Embryonic facial prominence (tissue), 1 donor: ENCODE measurements at regions not wholly inside any gene's neighbourhood (a gene's known extent, or its start where the extent isn't known, plus 50 kb on each side); places are given as distances from the start of the nearest gene placed in this dataset.

Experiments
- DNase-seq: peaks from one replicate; pipeline ENCODE4 v3.0.0-alpha.2; 2016; ENCODE audit errors: extremely low spot score

DNA sequence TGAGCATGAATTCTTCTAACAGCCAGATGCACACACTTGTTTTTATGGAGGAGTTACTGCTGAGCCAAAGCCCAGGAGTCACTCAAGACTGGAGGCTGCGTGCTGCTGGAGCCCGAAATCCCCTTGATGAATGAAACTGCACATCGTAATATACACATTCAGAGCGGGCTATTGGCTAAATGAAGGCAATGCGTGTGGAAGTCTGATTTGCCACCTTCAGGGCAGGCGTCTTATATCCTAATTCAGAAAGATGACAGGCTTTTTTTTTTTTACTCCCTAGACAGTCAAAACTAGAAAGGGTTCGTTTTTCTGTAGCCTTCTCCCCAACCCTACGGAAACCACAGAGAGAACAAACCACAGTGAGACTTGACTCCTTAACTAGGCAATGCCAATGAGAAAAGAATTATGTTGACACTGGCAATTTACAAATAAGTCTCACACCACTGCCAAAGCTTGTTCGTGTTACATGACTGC, 227.2 kb upstream of the KLF14 start:
- DNase-seq: no peak

DNA sequence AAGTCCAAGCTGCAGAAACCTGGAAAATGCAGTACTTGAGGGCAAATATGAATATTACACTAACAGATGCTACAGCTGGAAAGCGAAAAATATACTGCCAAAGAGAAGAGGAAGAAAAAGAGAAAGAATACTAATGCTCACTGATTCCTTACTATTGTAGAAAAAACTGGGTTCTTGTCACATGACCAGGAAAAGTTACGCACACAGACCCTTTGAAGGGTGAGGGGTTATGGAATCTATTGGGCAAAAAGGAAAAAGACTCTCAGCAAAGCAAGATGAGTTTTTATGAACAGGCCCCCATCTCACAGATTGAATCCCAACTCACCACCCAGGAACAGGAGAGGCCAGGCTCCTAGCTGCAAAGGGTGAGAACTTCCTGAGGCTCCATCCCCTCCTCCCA, 228.1 kb upstream of the KLF14 start:
- no peak for DNase-seq

DNA sequence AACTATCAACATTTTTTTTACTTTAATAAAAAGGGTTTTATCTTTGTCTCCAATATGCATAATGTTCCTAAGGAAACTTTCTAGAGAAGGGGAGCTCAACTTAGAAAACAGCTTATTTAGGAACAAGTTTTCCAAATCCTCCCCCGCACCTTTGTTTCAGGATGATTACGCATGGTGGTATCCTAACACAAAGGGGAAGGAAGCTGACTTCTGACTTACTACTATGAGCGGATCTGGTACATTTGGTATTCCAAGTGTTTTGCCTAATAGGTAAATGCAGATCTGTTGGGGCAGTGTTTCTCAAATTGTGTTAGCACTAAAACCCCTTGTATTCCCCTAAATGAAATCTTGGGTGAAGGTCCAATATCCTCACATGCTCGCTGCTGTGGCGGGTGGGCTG, 229.3 kb upstream of the KLF14 start:
- no peak for DNase-seq

DNA sequence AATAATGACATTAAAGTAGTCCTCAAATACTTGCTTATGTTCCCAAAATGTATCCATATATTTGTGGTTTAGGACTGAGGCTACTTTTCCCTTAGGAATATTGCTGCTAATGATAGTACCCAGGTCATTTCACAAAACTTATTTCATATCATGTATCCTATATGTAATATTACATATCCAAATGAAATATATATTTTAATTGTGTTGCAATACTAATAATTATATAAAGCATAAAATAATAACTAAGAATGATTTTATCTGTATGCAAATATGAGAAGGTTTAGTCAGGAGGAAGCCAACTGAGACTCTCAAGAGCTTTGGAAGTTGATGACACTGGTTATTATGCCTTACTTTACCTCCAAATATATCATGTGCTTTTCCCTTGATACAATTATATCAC, 231.5 kb upstream of the KLF14 start:
- no peak for DNase-seq

DNA sequence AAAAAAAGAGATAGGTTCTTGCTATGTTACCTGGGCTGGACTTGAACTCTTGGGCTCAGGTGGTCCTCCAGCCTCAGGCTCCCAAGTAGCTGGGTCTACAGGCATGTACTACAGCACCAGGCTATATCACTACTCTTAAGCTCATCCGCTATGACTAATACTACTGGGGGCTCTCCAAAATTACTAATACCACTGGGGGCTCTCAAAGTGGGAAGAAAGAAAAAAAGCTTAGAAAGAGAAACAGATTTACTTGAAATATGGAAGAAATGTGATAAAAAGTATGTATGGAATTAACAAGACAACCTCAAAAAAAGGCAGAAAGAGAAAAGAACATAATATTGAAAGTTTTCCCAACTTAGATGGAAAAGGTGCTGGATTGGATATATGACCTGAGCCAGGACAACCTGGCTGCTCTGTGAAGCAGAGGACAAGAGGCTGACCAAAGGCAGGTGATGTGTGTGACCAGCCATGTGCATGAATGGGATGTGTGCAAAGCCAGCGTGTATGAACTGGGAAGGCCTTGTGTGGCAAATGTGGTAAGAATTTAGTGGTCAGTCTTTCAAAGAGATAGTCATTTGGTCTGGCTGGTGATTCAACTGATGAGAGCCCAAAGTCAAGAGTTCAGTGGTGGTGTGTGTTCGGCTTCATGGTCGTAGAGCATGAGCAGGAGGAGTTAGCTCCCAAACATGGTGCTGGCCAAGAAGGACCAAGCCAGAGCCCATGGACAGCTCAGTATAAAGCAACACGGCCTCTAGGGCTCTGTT, 232.4 kb upstream of the KLF14 start:
- no peak for DNase-seq

DNA sequence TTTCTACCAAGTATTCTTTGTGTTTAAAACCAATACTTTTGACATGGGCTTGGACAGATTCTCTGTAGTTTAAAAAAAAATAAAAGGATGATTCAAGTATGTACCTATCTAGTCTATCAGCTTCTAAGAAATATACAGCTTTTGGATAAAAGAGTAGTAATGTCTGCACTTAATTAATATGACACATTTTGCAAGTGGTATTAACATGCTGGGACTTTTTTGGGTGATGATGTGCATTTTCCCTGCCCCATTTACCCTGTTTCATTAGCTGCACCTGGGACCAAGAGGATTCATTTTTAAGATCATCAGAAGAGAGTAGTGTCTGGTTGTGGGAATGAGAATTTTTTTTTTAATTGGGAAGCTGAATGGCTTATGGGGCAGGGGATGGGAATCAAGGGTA, 236.2 kb upstream of the KLF14 start:
- no peak for DNase-seq

DNA sequence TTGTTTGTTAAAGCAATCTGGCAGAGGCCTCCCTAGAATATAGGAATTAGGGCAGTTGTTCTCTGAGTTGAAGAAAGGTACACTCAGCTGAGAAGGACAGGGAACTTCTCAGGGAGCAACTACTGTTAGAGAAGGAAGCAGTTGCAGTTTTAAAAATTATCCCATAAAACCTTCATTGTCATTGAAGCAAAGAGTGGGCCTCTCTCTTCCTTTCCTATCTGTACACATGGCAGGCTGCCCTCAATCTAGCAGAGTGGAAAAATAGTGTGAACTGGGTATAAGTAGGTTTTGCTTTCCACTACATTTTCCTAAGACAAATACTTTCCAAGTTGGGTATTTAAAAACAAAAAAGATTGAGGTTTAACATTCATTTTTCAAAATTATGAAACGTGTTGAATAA, 236.7 kb upstream of the KLF14 start:
- no peak for DNase-seq

DNA sequence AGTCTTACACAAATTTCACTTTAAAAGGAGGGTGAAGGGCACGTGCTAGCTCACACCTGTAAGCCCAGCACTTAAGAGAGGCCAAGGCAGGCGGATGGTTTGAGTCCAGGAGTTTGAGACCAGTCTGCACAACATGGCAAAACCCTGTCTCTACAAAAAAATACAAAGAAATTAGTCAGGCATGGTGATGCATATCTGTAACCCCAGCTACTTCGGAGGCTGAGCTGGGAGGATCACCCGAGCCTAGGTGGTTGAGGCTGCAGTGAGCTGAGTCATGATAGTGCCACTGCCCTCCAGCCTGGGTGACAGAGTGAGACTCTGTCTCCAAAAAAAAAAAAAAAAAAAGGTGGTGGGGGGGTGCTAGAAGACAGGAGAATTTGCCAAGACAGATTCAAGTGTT, 237.3 kb upstream of the KLF14 start:
- no peak for DNase-seq

DNA sequence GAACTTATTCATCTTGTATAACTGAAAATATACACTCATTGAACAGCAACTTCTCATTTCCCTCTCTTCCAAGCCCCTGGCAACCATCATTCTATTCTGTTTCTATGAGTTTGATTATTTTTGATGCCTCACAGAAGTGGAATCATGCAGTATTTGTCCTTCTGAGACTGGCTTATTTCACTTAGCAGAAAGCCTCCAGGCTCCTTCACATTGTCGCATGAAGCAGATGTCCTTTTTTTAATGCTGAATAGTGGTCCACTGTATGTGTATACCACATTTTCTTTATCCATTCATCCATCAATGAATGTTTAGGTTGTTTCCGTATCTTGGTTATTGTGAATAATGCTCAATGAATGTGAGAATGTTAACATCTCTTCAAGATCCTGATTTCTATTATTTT, 238.2 kb upstream of the KLF14 start:
- no peak for DNase-seq

DNA sequence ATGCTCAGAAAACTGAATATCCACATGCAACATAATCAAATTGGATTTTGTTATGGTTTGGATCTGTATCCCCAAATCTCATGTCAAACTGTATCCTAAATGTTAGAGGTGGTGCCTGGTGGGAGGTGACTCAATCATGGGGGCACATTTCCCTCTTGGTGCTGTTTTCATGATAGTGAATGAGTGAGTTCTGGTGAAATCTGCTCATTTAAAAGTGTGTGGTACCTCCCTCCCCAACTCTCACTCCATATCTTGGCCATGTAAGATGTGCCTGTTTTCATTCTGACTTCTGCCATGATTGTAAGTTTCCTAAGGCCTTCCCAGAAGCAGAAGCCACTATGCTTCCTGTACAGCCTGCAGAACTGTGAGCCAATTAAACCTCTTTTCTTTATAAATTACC, 239.6 kb upstream of the KLF14 start:
- DNase-seq: no peak

DNA sequence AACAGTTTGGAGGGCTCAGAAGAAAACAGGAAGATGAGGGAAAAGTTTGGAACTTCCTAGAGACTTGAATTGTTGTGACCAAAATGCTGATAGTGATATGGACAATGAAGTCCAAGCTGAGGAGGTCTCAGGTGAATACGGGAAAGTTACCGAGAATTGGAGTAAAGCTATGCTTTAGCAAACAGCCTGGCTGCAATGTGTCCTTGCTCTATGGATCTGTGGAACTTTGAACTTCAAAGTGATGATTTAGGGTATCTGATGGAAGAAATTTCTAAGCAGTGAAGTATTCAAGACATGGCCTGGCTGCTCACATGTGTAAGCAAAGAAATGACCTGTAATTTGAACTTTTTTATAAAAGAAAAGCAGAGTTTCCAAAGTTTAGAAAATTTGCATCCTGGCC, 240.2 kb upstream of the KLF14 start:
- no peak for DNase-seq

DNA sequence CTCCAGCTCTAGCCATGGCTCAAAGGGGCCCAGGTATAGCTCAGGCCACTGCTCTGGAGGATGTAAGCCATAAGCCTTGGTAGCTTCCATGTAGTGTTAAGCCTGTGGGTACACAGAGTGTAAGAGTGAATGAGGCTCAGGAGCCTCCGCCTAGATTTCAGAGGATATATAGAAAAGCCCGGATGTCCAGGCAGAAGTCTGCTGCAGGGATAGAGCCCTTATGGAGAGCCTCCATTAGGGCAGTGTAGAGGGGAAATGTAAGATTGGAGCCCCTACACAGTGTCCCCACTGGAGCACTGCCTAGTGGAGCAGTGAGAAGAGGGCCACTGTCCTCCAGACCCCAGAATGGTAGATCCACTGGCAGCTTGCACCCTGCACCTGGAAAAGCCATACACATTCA, 240.8 kb upstream of the KLF14 start:
- no peak for DNase-seq

DNA sequence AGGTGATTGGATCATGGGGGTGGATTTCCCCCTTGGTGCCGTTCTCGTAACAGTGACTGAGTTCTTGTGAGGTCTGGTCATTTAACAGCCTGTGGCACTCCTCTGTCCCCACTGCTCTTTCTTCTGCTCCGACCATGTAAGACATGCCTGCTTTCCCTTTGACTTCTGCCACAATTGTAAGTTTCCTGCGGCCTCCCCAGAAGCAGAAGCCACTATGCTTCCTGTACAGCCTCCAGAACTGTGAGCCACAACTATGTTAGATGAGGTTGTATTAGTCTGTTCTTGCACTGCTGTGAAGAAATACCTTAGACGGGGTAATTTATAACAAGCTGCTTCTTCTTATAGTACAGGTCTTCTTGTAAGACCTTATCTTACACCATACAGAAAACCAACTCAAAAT, 241.7 kb upstream of the KLF14 start:
- no peak for DNase-seq

DNA sequence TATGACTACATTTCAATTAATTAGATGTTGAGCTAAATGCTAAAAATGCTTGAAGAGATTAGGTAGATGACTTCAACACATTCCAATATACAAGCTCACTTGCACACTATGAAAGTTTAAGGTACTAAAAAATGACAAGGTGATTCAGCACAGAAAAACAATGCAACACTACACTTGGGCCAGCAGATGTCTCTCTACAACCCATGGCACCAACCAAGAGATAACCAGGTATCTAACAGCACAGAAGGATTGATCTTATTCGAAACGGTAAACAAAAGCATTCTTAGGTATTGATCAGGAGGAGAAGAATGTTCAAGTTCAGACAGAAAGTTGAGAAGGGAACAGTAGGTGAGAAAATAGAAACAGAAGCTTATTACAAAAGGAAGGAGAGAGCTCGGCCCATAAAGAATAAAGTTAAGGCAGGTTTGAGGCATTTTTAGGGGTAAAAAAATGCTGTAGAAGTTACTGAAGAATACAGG, 248.2 kb upstream of the KLF14 start:
- DNase-seq: no peak

DNA sequence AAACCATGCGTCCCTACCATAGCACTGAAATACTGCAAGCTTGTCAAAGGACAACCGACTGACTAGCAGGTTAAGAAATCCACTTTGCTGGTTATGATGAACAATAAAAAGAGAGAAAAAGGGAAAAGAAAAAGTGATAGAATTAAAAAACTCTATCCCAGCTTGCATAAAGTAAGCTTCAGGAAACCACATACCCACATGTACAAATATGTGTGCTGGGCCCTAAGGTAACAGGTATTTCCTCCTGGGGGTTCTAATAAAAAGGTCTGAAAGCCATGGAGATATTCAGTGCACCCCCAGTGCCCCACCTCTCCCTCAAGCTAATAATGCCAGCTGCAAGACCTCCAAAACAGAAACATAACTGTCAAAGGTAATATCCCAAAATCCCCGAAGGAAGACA, 248.6 kb upstream of the KLF14 start:
- DNase-seq: no peak

DNA sequence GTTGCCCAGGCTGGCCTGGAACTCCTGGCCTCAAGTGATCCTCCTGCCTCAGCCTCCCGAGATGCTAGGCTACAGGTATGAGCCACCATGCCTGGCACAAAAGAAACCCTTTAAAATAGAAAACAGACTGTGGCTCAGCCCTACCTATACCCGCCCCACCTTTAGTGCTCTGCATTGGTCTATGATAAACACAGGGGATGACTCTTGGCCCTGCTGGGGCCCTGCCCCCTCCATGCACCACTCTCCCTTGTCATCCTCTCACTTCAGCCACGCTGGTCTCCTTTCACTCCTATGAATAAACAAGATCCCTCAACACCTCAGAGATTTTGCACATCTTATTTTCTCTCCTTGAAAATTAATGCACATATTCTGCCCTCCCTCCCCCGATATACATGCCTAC, 251.4 kb upstream of the KLF14 start:
- DNase-seq: no peak

DNA sequence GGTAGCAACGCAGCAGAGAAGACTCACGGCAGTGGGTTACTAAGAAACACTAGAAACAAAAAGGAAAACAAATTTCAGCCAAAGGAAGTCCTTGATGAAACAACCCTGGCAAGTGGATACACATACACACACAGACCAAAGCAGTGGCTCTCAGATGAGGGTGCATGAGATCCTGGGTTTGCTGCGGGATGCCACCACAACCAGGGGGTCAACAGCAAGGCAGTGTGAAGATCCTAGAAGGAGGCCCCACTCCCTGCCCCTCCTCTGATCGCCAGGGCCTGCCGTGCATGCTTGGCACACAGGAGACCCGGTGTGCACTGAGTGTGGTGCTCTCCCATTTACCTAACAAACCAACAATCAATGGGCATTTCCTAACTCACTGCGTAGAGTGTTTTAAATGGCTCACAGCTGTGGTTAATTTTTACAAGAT, 252.3 kb upstream of the KLF14 start:
- DNase-seq: no peak

DNA sequence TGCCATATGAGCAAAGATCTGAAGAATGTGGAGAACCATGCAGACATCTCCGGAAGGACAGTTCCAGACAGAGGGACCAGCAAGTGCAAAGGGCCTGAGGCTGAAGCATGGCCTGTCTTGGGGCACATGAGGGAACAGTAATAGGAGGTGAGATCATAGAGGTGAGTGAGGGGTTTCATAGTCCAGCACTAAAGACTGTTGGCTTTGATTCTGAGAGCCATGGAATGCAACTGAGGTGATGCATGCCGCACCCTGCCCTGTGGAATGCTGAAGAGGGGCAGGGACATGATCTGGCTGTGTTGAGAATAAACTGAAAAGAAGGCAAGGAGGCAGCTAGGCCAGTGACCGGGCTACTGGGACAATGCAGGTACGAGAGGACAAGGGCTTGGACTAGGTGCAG, 253.1 kb upstream of the KLF14 start:
- no peak for DNase-seq

DNA sequence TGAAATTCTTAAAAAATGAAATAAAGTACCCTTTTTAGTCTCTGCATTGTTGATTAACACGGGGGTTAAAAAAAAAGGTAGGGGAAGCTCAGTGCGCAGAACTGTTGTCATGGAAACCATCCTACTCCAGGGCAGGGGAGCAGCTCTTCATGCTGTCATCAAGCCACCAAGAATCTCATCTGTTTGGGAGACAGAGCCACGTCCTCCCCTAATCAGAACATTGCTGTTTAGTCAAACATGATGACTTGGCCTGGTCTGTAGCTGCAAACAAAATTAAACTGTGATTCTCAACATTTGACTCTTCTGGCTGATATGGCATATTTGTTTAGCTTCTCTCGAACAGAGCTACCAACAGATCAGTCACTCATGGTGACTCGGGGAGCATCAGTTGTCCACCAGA, 254.4 kb upstream of the KLF14 start:
- no peak for DNase-seq

DNA sequence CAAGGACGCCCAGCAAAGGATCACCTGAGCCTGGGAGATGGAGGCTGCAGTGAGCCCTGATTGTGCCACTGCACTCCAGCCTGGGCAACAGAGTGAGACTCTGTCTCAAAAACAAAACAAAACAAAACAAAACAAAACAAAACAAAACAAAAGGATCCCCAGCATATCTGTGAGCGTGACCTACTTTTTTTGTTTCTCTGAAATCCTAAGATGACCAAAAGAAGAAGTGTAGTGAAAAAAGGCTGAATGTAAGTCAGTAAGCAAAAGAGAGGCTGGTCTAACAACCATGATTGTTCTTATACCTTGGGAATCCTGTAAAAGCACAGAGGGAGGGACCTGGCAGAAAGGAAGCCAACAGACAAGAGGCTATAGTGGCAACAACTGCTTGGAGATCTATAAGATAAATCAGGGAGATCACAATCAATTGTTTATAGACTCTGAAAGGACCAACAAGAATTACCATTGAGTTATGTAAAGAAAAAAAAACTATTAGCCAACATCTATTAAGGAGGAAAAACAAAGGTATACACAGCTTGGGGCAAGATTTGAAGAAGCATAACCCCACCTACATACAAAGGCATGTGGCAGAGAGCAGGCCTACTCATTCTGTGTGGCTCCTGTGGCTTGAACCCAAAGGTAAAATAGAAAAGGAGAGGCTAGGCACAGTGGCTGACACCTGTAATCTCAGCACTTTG, 255.2 kb upstream of the KLF14 start:
- DNase-seq: no peak

DNA sequence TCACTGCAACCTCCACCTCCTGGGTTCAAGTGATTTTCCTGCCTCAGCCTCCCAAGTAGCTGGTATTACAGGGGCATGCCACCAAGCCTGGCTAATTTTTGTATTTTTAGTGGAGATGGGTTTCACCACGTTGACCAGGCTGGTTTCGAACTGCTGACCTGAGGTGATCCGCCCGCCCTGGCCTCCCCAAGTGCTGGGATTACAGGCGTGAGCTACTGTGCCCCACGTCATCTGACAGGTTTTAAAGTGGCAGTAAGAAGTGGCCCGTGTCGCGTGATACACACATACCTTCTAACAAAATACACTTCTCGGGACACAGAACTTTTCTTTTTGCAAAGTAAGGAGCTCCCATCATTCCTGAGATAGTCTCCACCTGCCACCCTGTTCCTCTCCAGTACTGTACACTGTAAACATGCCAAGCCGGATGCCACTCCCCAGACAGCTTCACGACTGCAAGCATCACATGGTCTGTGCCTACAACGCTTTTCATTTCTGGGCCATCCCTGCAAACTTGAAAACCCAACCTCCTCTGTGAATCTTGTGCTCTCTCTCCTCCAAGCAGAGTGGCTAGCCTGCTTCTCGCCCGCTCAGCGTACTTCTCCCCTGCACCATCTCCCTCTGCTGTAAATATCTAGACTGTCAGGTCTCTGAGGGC, 256.3 kb upstream of the KLF14 start:
- DNase-seq: no peak

DNA sequence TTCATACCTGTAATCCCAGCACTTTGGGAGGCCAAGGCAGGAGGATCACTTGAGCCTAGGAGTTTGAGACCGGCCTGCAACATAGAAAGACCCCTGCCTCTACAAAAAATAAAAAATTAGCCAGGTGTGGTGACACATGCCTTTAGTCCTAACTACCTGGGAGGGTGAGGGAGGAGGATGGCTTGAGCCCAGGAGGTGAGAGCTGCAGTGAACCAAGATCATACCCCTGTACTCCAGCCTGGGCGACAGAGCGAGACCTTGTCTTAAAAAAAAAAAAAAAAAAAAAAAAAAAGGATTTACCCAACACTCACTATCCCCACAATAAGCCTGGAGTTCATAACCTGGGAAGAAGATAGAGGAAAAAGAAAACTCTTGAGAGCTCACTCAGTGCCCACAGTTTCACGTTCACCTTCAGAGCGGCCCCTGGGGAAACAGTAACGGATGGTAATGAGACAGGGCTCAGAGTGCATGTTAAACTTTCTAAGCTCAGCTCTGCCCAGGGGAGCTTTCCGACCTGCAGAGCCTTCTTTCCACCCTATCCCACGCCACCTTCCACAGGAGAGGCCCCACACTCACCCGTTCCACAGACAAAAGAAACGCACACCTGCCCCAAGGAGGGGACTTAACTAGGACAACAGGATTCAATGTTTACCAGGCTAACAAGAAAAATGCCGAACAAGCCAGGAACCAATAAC, 259.8 kb upstream of the KLF14 start:
- DNase-seq: no peak
